Keratinocyte (primary cell): ENCODE measurements at regions not wholly inside any gene's neighbourhood (a gene's known extent, or its start where the extent isn't known, plus 50 kb on each side); places are given as distances from the start of the nearest gene placed in this dataset.

ENCODE experiments used
- CTCF ChIP-seq, 3 experiments: IDR thresholded peaks in 1 of 3; conservative IDR thresholded peaks in 1 of 3; optimal IDR thresholded peaks in 1 of 3; 2 replicates in 2 of 3; 3 replicates in 1 of 3; pipeline versions ENCODE3 to v1.5.1; 2011; ENCODE audit warnings: low read length in 3 of 3, mild to moderate bottlenecking in 3 of 3, moderate library complexity in 2 of 3, control low read depth in 1 of 3, inconsistent platforms in 1 of 3; ENCODE audit not compliant: insufficient read depth in 2 of 3; ENCODE audit errors: extremely low read depth in 1 of 3
- EZH2 ChIP-seq: IDR thresholded peaks from one replicate; pipeline ENCODE4 v1.6.1; 2012; ENCODE audit warnings: inconsistent platforms, mild to moderate bottlenecking, low read length, moderate library complexity

- no peak for TF ChIP-seq EZH2
- TF ChIP-seq CTCF (optimal IDR thresholded peaks at IDR 0.05 in 1 of 3, IDR thresholded peaks at IDR 0.05 in 1 of 3, conservative IDR thresholded peaks at IDR 0.05 in 1 of 3; ENCODE audit: extremely low read depth in 1 of 3, insufficient read depth in 2 of 3, low read length in 3 of 3) = no peak
Observed at GRCh38 chr3:125683067-125683829, 88.0 kb upstream of the OSBPL11 start.
